ENCODE measurements at regions not wholly inside any gene's neighbourhood (a gene's known extent, or its start where the extent isn't known, plus 50 kb on each side); places are given as distances from the start of the nearest gene placed in this dataset.

DNA sequence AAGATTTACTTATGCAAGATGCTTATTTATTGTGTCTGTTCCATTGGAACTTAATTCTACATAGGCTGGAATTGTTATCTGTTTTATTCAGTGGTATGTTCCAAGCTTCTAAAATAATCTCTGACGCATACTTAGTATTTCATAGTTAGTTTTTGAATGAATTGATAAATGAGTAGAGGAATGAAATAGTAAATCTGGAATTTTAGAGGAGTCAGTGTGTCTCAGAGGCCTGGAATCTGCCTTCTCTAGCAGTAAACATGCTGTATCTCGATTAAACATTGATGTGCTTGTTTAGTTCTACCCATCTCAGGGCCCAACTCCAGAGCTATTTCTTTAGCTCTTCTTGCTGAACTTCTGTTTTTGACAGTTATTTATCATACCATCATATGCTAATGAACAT, 154.2 kb upstream of the MAGEC2 start:
- TF ChIP-seq JUN (IDR thresholded peaks at IDR 0.05; ENCODE audit: borderline replicate concordance, insufficient read depth, insufficient read length, low read depth): no peak
- TF ChIP-seq MYC (IDR thresholded peaks at IDR 0.05; ENCODE audit: low read depth, low read length): no peak
- TF ChIP-seq POLR2AphosphoS5 (IDR thresholded peaks at IDR 0.05; ENCODE audit: insufficient read depth, low read depth, low read length): no peak
- no peak for TF ChIP-seq EZH2 (IDR thresholded peaks at IDR 0.05; ENCODE audit: borderline replicate concordance, low read depth, low read length, severe bottlenecking)
- no peak for TF ChIP-seq POLR2A (IDR thresholded peaks at IDR 0.05; ENCODE audit: low read depth, low read length)
- TF ChIP-seq, protein P1, sequence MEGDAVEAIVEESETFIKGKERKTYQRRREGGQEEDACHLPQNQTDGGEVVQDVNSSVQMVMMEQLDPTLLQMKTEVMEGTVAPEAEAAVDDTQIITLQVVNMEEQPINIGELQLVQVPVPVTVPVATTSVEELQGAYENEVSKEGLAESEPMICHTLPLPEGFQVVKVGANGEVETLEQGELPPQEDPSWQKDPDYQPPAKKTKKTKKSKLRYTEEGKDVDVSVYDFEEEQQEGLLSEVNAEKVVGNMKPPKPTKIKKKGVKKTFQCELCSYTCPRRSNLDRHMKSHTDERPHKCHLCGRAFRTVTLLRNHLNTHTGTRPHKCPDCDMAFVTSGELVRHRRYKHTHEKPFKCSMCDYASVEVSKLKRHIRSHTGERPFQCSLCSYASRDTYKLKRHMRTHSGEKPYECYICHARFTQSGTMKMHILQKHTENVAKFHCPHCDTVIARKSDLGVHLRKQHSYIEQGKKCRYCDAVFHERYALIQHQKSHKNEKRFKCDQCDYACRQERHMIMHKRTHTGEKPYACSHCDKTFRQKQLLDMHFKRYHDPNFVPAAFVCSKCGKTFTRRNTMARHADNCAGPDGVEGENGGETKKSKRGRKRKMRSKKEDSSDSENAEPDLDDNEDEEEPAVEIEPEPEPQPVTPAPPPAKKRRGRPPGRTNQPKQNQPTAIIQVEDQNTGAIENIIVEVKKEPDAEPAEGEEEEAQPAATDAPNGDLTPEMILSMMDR (IDR thresholded peaks at IDR 0.05; ENCODE audit: extremely low read depth in 1 of 2, insufficient read depth in 1 of 2, low read depth in 1 of 2, low read length in 2 of 2): no peak
- no peaks in the 10 kb centered on the region for H3K36me3 ChIP-seq (ENCODE audit: control insufficient read depth in 2 of 2, extremely low read depth in 1 of 2, insufficient read depth in 2 of 2, low read length in 2 of 2)
- intact Hi-C loops (cut with micrococcal nuclease): no loop called here
- no peak overlapping the region for H3K4me2 ChIP-seq (ENCODE audit: insufficient read depth, low read length)
- no peaks in the 10 kb centered on the region for H3K27me3 ChIP-seq (ENCODE audit: control insufficient read depth in 2 of 2, insufficient read depth in 2 of 2, low read length in 2 of 2)
- no peaks in the 10 kb centered on the region for H4K20me1 ChIP-seq (replicated peaks; ENCODE audit: control insufficient read depth, extremely low read depth, insufficient read depth, low read length)
- no peak overlapping the region for H2AFZ ChIP-seq (ENCODE audit: low read depth, low read length)
- H3K4me1 ChIP-seq (ENCODE audit: control insufficient read depth, extremely low read depth, insufficient read depth, low read length): no peaks in the 10 kb centered on the region
- H3K27ac ChIP-seq (ENCODE audit: insufficient read depth, low read depth, low read length): no peak overlapping the region
- dilution Hi-C loops (cut with MboI; ENCODE audit: extremely low pct_ligation_motif_present, low sequenced_read_pairs): no loop called here
- no peak overlapping the region for H3K4me3 ChIP-seq (replicated peaks in 1 of 3; ENCODE audit: insufficient read depth in 1 of 3, low read depth in 1 of 3, low read length in 3 of 3)
- ChIA-PET POLR2A (no interaction called here), CTCF (no interaction called here)
- H3K9ac ChIP-seq (replicated peaks; ENCODE audit: extremely low read depth, insufficient read depth, low read length): no peak overlapping the region
- no peaks in the 10 kb centered on the region for H3K9me3 ChIP-seq (replicated peaks; ENCODE audit: control insufficient read depth, insufficient read depth, low read length)
- H3K79me2 ChIP-seq (ENCODE audit: control insufficient read depth, insufficient read depth, low read length): no peaks in the 10 kb centered on the region
- no peaks in the 10 kb centered on the region for H3K9me1 ChIP-seq (replicated peaks; ENCODE audit: control insufficient read depth, extremely low read depth, insufficient read depth, low read length)
- BruUV-seq (replicated peaks): no TSS peak
- DNase-seq (ENCODE audit: low read depth, low spot score): no peak
- FAIRE-seq: no peak

DNA sequence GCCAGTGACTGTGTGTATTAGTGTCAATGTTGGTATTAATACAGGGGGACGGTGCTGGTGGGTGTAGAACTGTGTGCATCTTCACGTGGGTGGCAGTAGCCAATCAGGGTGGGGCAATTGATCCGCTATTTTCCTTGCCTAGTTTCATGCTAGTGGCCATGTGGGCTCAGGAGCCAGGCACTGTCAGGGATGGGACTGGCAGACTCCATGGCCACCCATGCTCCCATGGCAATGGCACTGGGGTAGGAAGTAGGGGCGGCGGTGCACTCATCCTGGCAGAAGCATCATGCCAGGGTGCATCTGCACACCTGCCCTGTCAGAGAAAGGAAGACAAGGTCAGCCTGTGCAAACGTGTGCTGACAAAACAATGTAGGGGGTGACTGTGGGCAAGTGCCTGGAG, 122.1 kb upstream of the MAGEC2 start:
- ChIA-PET POLR2A (no interaction called here), CTCF (no interaction called here)
- Histone ChIP-seq H3K4me2 (ENCODE audit: insufficient read depth, low read length) (no peak overlapping the region), H2AFZ (ENCODE audit: low read depth, low read length) (no peak overlapping the region), H3K27ac (ENCODE audit: insufficient read depth, low read depth, low read length) (no peak overlapping the region), H3K79me2 (ENCODE audit: control insufficient read depth, insufficient read depth, low read length) (no peaks in the 10 kb centered on the region), H3K4me1 (ENCODE audit: control insufficient read depth, extremely low read depth, insufficient read depth, low read length) (no peaks in the 10 kb centered on the region), H3K4me3 (replicated peaks in 1 of 3; ENCODE audit: insufficient read depth in 1 of 3, low read depth in 1 of 3, low read length in 3 of 3) (no peak overlapping the region), H3K36me3 (ENCODE audit: control insufficient read depth in 2 of 2, extremely low read depth in 1 of 2, insufficient read depth in 2 of 2, low read length in 2 of 2) (no peaks in the 10 kb centered on the region), H4K20me1 (replicated peaks; ENCODE audit: control insufficient read depth, extremely low read depth, insufficient read depth, low read length) (no peaks in the 10 kb centered on the region), H3K27me3 (ENCODE audit: control insufficient read depth in 2 of 2, insufficient read depth in 2 of 2, low read length in 2 of 2) (no peaks in the 10 kb centered on the region), H3K9me1 (replicated peaks; ENCODE audit: control insufficient read depth, extremely low read depth, insufficient read depth, low read length) (no peaks in the 10 kb centered on the region), H3K9me3 (replicated peaks; ENCODE audit: control insufficient read depth, insufficient read depth, low read length) (no peaks in the 10 kb centered on the region), H3K9ac (replicated peaks; ENCODE audit: extremely low read depth, insufficient read depth, low read length) (no peak overlapping the region)
- FAIRE-seq (no peak), DNase-seq (ENCODE audit: low read depth, low spot score) (no peak)
- intact Hi-C loops (cut with micrococcal nuclease): no loop called here
- dilution Hi-C loops (cut with MboI; ENCODE audit: extremely low pct_ligation_motif_present, low sequenced_read_pairs): no loop called here
- no TSS peak for BruUV-seq (replicated peaks)
- TF ChIP-seq POLR2A (IDR thresholded peaks at IDR 0.05; ENCODE audit: low read depth, low read length) (no peak), FOS (IDR thresholded peaks at IDR 0.05; ENCODE audit: borderline replicate concordance, insufficient read depth, low read length) (no peak), EZH2 (IDR thresholded peaks at IDR 0.05; ENCODE audit: borderline replicate concordance, low read depth, low read length, severe bottlenecking) (no peak), MYC (IDR thresholded peaks at IDR 0.05; ENCODE audit: low read depth, low read length) (no peak), JUN (IDR thresholded peaks at IDR 0.05; ENCODE audit: borderline replicate concordance, insufficient read depth, insufficient read length, low read depth) (no peak), GATA2 (IDR thresholded peaks at IDR 0.05; ENCODE audit: insufficient read depth, insufficient read length, low read depth, low read length) (no peak), POLR2AphosphoS5 (IDR thresholded peaks at IDR 0.05; ENCODE audit: insufficient read depth, low read depth, low read length) (no peak)
- TF ChIP-seq, protein P2, sequence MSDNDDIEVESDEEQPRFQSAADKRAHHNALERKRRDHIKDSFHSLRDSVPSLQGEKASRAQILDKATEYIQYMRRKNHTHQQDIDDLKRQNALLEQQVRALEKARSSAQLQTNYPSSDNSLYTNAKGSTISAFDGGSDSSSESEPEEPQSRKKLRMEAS (IDR thresholded peaks at IDR 0.05; ENCODE audit: insufficient read depth, insufficient read length): no peak
- TF ChIP-seq, protein P1 (IDR thresholded peaks at IDR 0.05; ENCODE audit: extremely low read depth in 1 of 2, insufficient read depth in 1 of 2, low read depth in 1 of 2, low read length in 2 of 2): no peak
